Lower leg skin (tissue), 4 donors: ENCODE measurements at regions not wholly inside any gene's neighbourhood (a gene's known extent, or its start where the extent isn't known, plus 50 kb on each side); places are given as distances from the start of the nearest gene placed in this dataset.

Source experiments
- DNase-seq, 2 donors: peaks; one replicate each; pipeline ENCODE4 v3.0.0-alpha.2; 2019; ENCODE audit warnings: low spot score in 2 of 2
- H3K4me3 ChIP-seq: fragments of 200-600 bp; sonication (generic); 2 replicates; pipeline ENCODE4 v1.5.1; 2017; ENCODE audit warnings: mild to moderate bottlenecking, low read depth; ENCODE audit not compliant: poor library complexity, severe bottlenecking
- POLR2A ChIP-seq, 2 donors: fragments of 450-650 bp; IDR thresholded peaks; one replicate each; pipeline ENCODE4 v1.6.1; 2016 to 2017; ENCODE audit warnings: antibody characterized with exemption in 2 of 2, mild to moderate bottlenecking in 1 of 2, moderate library complexity in 1 of 2
- WGBS, 2 donors: methylation state at CpG; one replicate each; pipeline ENCODE4 v1.1.5; 2018; 5-methylcytosine and 5-hydroxymethylcytosine counted together
- intact Hi-C: fragments of 100-400 bp; cut with DNase I; formaldehyde crosslinking; loops from one replicate; pipeline ENCODE4 v1.15.0; 2023; ENCODE audit warnings: low total_unique reads
- TF ChIP-seq, protein P1 (sequence below), 3 donors: fragments of 450-650 bp; IDR thresholded peaks; one replicate each; pipeline ENCODE4 v1.5.1; 2016; ENCODE audit warnings: antibody characterized with exemption in 3 of 3, mild to moderate bottlenecking in 3 of 3, moderate library complexity in 2 of 3

GRCh38 chr5:74054641-74055421, 428.8 kb downstream of the ARHGEF28 start:
- WGBS, 2 donors: 83 to 88% methylated on average over 5 of the region's 5 CpGs
- DNase-seq: no peak
- TF ChIP-seq, protein P1, sequence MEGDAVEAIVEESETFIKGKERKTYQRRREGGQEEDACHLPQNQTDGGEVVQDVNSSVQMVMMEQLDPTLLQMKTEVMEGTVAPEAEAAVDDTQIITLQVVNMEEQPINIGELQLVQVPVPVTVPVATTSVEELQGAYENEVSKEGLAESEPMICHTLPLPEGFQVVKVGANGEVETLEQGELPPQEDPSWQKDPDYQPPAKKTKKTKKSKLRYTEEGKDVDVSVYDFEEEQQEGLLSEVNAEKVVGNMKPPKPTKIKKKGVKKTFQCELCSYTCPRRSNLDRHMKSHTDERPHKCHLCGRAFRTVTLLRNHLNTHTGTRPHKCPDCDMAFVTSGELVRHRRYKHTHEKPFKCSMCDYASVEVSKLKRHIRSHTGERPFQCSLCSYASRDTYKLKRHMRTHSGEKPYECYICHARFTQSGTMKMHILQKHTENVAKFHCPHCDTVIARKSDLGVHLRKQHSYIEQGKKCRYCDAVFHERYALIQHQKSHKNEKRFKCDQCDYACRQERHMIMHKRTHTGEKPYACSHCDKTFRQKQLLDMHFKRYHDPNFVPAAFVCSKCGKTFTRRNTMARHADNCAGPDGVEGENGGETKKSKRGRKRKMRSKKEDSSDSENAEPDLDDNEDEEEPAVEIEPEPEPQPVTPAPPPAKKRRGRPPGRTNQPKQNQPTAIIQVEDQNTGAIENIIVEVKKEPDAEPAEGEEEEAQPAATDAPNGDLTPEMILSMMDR (IDR thresholded peaks at IDR 0.05): no peak
- no peak for TF ChIP-seq POLR2A (IDR thresholded peaks at IDR 0.05)
- H3K4me3 ChIP-seq: no peak overlapping the region
- intact Hi-C loops: no loop called here

DNA sequence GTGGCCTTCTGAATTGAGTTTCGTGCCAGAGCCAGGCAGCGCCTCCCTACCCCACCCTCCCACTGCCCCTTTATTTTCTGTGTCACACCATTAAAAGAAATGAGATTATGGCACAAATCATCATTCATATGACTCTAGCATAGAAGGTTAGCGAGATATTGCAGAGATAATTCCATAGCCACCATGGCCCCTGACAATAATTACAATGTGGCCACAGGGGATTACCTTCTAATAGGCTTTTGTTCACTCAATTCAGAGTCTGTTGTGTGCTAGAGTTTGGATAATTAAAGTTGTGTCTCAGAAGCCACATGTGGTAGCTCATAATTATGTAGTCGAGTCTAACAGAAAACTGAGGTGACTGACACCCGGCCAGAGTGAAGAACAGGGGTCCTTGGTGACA, 428.1 kb downstream of the ARHGEF28 start:
- H3K4me3 ChIP-seq: no peak overlapping the region
- no peak for TF ChIP-seq POLR2A (IDR thresholded peaks at IDR 0.05)
- TF ChIP-seq, protein P1 (IDR thresholded peaks at IDR 0.05): no peak
- intact Hi-C loops: no loop called here
- no peak for DNase-seq
- WGBS, 2 donors: 80 to 96% methylated on average over 5 of the region's 5 CpGs

GRCh38 chr5:74052441-74053221, 426.6 kb downstream of the ARHGEF28 start:
- intact Hi-C loops: no loop called here
- H3K4me3 ChIP-seq: no peak overlapping the region
- 64 to 72% methylated on average over 7 of the region's 7 CpGs for WGBS, 2 donors
- no peak for DNase-seq
- TF ChIP-seq, protein P1 (IDR thresholded peaks at IDR 0.05): no peak
- no peak for TF ChIP-seq POLR2A (IDR thresholded peaks at IDR 0.05)

GRCh38 chr5:74051076-74051475, 425.1 kb downstream of the ARHGEF28 start:
- no peak overlapping the region for H3K4me3 ChIP-seq
- no peak for DNase-seq
- intact Hi-C loops: no loop called here
- WGBS, 2 donors: 98% methylated on average over 2 of the region's 2 CpGs
- TF ChIP-seq, protein P1 (IDR thresholded peaks at IDR 0.05): no peak
- TF ChIP-seq POLR2A (IDR thresholded peaks at IDR 0.05): no peak

- no peak for DNase-seq
- 69 to 81% methylated on average over 5 of the region's 5 CpGs for WGBS, 2 donors
- H3K4me3 ChIP-seq: no peak overlapping the region
- intact Hi-C loops: no loop called here
- no peak for TF ChIP-seq POLR2A (IDR thresholded peaks at IDR 0.05)
- TF ChIP-seq, protein P1 (IDR thresholded peaks at IDR 0.05): no peak
Measured at GRCh38 chr5:74044936-74045335, 418.9 kb downstream of the ARHGEF28 start.
